ENCODE measurements at regions not wholly inside any gene's neighbourhood (a gene's known extent, or its start where the extent isn't known, plus 50 kb on each side); places are given as distances from the start of the nearest gene placed in this dataset.
"Not testable (repeated sequence)": the region's sequence is repeated elsewhere in the genome, so short reads cannot be mapped to it uniquely, and the experiment has no call there.

DNA sequence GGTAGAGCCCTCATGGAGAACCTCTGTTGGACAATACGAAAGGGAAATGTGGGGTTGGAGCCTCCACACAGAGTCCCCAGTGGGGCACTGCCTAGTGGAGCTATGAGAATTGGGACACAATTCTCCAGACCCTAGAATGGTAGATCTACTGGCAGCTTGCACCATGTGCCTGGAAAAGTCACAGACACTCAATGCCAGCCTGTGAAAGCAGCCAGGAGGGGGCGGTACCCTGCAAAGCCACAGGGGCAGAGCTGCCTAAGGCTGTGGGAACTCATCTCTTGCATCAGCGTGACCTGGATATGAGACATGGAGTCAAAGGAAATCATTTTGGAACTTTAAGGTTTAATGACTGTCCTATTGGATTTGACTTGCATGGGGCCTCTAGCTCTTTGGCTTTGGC, 179.1 kb upstream of the LAMA2 start:
- TF ChIP-seq, protein P1, sequence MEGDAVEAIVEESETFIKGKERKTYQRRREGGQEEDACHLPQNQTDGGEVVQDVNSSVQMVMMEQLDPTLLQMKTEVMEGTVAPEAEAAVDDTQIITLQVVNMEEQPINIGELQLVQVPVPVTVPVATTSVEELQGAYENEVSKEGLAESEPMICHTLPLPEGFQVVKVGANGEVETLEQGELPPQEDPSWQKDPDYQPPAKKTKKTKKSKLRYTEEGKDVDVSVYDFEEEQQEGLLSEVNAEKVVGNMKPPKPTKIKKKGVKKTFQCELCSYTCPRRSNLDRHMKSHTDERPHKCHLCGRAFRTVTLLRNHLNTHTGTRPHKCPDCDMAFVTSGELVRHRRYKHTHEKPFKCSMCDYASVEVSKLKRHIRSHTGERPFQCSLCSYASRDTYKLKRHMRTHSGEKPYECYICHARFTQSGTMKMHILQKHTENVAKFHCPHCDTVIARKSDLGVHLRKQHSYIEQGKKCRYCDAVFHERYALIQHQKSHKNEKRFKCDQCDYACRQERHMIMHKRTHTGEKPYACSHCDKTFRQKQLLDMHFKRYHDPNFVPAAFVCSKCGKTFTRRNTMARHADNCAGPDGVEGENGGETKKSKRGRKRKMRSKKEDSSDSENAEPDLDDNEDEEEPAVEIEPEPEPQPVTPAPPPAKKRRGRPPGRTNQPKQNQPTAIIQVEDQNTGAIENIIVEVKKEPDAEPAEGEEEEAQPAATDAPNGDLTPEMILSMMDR (IDR thresholded peaks at IDR 0.05 in 8 of 11, conservative IDR thresholded peaks at IDR 0.05 in 3 of 11) = not testable (repeated sequence)
- not testable (repeated sequence) for TF ChIP-seq POLR2A (IDR thresholded peaks at IDR 0.05)
